ENCODE measurements at regions not wholly inside any gene's neighbourhood (a gene's known extent, or its start where the extent isn't known, plus 50 kb on each side); places are given as distances from the start of the nearest gene placed in this dataset.

GRCh38 chr19:34088292-34088691, 84.0 kb upstream of the LSM14A start:
- TF ChIP-seq POLR2A (IDR thresholded peaks at IDR 0.05): no peak
- TF ChIP-seq CTCF (IDR thresholded peaks at IDR 0.05): no peak
- TF ChIP-seq POLR2AphosphoS5 (IDR thresholded peaks at IDR 0.05): no peak

Data from prostate gland (tissue), 2 donors.